Middle frontal gyrus (tissue), 1 donor: ENCODE measurements at regions not wholly inside any gene's neighbourhood (a gene's known extent, or its start where the extent isn't known, plus 50 kb on each side); places are given as distances from the start of the nearest gene placed in this dataset.
A peak's percentile ranks its signal among the peaks of the same experiment; 100 is the strongest.
"Not testable (repeated sequence)": the region's sequence is repeated elsewhere in the genome, so short reads cannot be mapped to it uniquely, and the experiment has no call there.

ENCODE experiments used
- DNase-seq: peaks from one replicate; pipeline ENCODE4 v3.0.0-alpha.2; 2015; ENCODE audit warnings: low spot score; ENCODE audit errors: extremely low spot score

- DNase-seq, result no peak
Measured at GRCh38 chr1:168825820-168826219, 96.8 kb upstream of the DPT start.

DNA sequence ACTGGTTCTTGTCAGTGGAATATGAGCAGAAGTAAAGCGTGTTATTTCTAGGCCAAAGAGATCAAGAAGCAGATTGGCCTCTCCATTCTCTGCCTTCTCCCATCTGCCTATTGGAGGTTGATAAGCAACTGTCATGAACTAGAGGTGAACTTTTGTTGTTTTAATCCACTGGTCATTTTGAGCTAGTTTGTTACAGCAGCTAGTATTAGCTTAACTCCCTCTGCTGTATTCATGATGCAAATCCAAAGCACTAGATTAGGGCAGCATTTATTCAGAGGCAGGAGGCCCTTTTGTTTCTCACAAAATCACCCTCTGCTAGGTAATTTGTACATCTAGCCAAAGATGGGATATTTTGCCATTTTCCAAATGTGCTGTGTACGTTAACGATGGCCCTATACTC, 97.3 kb upstream of the DPT start:
- DNase-seq, result no peak

DNA sequence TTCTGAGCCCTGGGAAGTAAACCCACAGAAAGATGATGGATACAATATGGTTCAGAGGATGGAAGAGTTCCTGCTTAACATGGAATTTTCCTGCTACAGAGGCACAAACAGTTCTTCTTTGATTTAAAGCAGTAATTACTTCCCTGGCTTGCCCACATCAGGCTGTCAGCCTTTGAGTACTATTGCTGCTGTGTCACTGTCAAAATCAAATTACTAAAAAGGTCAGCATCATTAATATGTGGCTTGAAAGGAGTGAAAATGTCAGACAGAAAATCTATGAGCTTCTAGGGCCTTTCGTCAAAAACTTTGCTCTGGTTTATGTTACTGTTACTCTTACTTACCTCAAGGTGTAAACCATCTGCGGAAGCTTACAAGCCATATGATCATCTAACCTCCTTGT, 98.6 kb upstream of the DPT start:
- DNase-seq, result no peak

GRCh38 chr1:168829876-168830275, 100.9 kb upstream of the DPT start:
- no peak for DNase-seq

GRCh38 chr1:168830562-168830961, 101.6 kb upstream of the DPT start:
- DNase-seq, result no peak

GRCh38 chr1:168832661-168833060, 103.7 kb upstream of the DPT start:
- no peak for DNase-seq

DNA sequence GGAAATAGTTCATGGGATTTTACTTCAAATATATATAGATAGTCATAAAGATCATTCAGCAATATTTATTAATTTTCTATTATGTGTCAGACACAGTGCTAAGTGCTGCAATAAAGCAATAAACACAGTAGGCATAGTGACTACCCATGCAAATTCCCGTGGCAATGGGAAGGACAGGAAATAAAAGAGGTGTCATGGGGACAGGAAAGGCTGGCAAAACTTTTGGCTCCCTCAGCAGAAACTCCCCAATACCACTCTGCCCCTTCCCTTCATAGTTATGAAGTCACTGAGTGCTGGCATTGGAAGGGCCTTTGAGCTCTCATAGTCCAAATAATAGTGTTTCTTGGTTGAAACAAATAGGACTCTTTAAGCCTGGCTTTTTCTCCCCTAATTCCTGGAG, 104.4 kb upstream of the DPT start:
- no peak for DNase-seq

- no peak for DNase-seq
Measured at GRCh38 chr1:168833801-168834224, 104.8 kb upstream of the DPT start.

GRCh38 chr1:168834225-168834872, 105.3 kb upstream of the DPT start:
- no peak for DNase-seq

DNA sequence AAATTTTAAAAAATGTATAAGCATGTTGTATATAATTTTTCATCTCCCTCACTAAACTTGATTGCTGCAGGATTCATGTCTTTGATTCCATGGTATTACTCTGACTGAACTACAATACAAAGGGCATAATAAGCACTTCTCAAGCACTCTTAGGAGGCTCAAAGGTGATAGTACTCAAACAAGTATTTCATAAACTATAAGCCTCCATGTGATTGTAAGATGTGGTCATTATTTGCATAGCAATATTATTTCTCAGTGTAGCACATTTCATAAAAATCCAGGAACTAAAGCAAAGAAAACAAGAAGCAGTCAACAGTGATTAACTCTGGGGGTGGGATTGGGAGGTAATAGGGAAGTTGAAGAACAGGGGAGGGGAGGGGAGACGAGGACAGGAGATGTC, 106.2 kb upstream of the DPT start:
- no peak for DNase-seq

DNA sequence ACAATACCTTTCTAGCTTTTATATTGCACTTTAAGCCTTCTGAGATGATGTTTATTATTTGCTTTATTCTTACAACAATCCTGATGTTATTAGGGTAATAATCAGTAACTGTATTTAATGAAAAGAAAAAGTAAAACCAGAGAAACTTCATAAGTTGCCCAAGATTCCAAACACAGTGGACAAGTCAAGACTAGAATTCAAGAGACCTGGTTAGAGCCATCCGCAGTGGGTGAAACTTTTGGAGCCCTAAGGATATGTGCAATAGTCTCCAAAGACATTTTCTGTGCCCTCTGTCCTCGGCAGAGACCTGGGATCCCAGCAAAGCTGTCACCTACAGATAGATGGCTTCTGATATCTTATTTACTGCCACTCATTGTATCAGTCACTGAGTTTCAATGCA, 106.8 kb upstream of the DPT start:
- no peak for DNase-seq

DNA sequence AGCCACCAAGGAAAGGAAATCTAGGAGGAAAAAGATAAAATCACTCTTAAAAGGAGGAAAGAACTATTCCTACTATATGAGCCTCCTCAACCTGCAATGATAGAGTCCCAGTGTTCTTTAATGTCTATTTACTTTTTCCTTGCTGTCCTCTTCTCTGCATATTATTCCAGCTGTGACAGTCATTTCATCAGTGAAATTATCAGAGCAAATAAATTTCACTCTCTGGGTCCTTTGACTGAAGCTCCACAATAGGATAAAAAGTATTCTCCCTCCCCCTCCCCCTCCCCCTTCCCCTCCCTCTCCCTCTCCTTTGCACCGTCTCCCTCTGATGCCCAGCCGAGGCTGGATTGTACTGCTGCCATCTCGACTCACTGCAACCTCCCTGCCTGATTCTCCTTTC, 107.5 kb upstream of the DPT start:
- DNase-seq, result no peak

- not testable (repeated sequence) for DNase-seq
Measured at GRCh38 chr1:168837230-168837629, 108.2 kb upstream of the DPT start.

GRCh38 chr1:168842306-168842705, 113.3 kb upstream of the DPT start:
- peak; percentile 11 for DNase-seq

GRCh38 chr1:168842916-168843315, 113.9 kb upstream of the DPT start:
- DNase-seq, result no peak

- no peak for DNase-seq
Measured at GRCh38 chr1:168843401-168843800, 114.4 kb upstream of the DPT start.

DNA sequence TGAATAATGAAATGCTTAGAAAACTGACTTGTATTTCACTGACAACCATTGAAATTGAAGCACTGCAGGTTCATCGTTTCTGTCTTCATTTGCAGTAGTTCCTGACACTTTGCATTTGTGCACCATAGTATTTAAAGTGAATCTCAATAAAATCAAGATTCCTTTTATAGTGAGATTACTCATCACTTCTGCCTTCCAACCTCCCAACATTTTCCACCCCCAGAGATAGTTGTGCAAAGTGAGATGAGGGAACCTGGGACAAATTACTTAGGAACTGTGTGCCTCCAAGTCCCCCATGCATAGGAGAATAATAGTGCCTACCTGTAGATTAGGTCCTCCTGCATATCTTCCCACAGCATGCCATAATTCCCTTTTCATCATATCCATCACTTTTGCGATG, 114.9 kb upstream of the DPT start:
- peak; percentile 36 for DNase-seq

- DNase-seq, result no peak
Measured at GRCh38 chr1:168845140-168845539, 116.1 kb upstream of the DPT start.

- peak; percentile 38 for DNase-seq
Measured at GRCh38 chr1:168848051-168848450, 119.0 kb upstream of the DPT start.

- DNase-seq, result no peak
Measured at GRCh38 chr1:168861421-168862004, 132.5 kb upstream of the DPT start.

DNA sequence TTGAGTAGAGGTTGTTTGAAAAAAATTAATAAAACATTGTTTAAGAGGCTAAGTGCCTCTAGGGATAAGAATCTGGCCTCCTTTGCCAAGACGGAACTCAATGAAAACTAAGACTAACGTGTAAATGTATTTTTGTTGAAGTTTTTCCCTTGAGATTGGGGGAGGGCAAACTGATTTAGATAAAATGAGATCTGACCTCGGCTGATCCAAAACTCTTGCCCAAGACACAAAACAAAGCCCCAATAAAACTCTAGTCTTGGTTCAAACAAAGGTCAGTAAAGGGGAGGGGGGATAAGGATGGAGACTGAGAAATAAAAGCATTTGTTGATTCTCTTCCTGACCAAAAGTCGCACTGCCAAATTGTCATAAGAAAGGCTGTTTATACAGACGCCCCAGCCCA, 134.8 kb upstream of the DPT start:
- DNase-seq, result no peak

GRCh38 chr1:168864266-168864665, 135.3 kb upstream of the DPT start:
- DNase-seq, result no peak

DNA sequence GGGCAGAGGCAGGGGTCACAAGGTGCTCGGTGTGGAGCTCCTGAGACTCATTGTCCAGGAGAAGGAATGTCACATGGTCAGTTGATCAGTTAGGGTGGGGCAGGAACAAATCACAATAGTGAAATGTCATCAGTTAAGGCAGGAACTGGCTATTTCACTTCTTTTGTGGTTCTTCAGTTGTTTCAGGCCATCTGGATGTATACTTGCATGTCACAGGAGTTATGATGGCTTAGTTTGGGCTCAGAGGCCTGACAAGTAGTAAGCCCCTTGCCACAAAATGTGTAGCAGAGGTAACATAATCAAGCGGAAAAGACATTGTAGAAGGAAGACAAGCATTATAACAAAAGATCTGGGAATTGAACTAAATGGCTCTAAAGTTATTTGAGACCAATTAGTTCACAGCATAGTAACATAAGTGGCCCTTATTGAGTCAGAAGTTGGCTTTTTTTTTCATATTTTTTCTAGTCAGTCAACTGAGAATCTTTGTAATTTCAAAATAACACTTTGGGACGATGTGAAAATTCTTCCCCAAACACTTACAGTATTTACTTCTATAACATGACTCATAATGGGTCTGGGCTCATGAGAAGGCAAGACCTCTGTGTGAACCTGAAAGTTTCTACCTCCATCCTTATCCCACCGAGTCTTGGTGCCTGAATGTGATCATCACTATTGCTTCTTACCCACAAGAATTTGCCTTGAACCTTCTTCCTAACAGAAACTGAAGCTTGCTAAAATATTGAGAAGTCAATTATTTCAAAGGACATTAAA, 137.0 kb upstream of the DPT start:
- DNase-seq, result no peak
